ENCODE measurements at regions not wholly inside any gene's neighbourhood (a gene's known extent, or its start where the extent isn't known, plus 50 kb on each side); places are given as distances from the start of the nearest gene placed in this dataset.

- dilution Hi-C loops (cut with MboI; ENCODE audit: extremely low pct_ligation_motif_present, low sequenced_read_pairs) = no loop called here
- no peaks in the 10 kb centered on the region for H3K9me1 ChIP-seq (replicated peaks; ENCODE audit: control insufficient read depth, extremely low read depth, insufficient read depth, low read length)
- no peak overlapping the region for H2AFZ ChIP-seq (ENCODE audit: low read depth, low read length)
- no peaks in the 10 kb centered on the region for H3K36me3 ChIP-seq (ENCODE audit: control insufficient read depth in 2 of 2, extremely low read depth in 1 of 2, insufficient read depth in 2 of 2, low read length in 2 of 2)
- no peaks in the 10 kb centered on the region for H3K4me1 ChIP-seq (ENCODE audit: control insufficient read depth, extremely low read depth, insufficient read depth, low read length)
- FAIRE-seq (no peak), DNase-seq (ENCODE audit: low read depth, low spot score) (no peak)
- no peak for TF ChIP-seq MAX (IDR thresholded peaks at IDR 0.05; ENCODE audit: insufficient read depth, insufficient read length)
- POLR2A ChIA-PET = no interaction called here
- H3K4me3 ChIP-seq (replicated peaks in 1 of 3; ENCODE audit: insufficient read depth in 1 of 3, low read depth in 1 of 3, low read length in 3 of 3) = no peak overlapping the region
- BruUV-seq (replicated peaks) = no TSS peak
- H3K27ac ChIP-seq (ENCODE audit: insufficient read depth, low read depth, low read length) = no peak overlapping the region
- H3K4me2 ChIP-seq (ENCODE audit: insufficient read depth, low read length) = no peak overlapping the region
- no peaks in the 10 kb centered on the region for H3K9me3 ChIP-seq (replicated peaks; ENCODE audit: control insufficient read depth, insufficient read depth, low read length)
- no peak overlapping the region for H3K9ac ChIP-seq (replicated peaks; ENCODE audit: extremely low read depth, insufficient read depth, low read length)
- H3K27me3 ChIP-seq (ENCODE audit: control insufficient read depth in 2 of 2, insufficient read depth in 2 of 2, low read length in 2 of 2) = no peaks in the 10 kb centered on the region
- CTCF ChIA-PET = no interaction called here
- no peaks in the 10 kb centered on the region for H3K79me2 ChIP-seq (ENCODE audit: control insufficient read depth, insufficient read depth, low read length)
- intact Hi-C loops (cut with micrococcal nuclease) = loop anchor here (10.0 kb wide), 1 partner anchor 192 kb away; no protein-coding TSS in a partner anchor
- H4K20me1 ChIP-seq (replicated peaks; ENCODE audit: control insufficient read depth, extremely low read depth, insufficient read depth, low read length) = no peaks in the 10 kb centered on the region
These were observed 358.0 kb upstream of the PCSK5 start for GRCh38 chr9:75532233-75533050.

- Histone ChIP-seq H3K36me3 (ENCODE audit: control insufficient read depth in 2 of 2, extremely low read depth in 1 of 2, insufficient read depth in 2 of 2, low read length in 2 of 2) (no peaks in the 10 kb centered on the region), H3K9ac (replicated peaks; ENCODE audit: extremely low read depth, insufficient read depth, low read length) (no peak overlapping the region), H4K20me1 (replicated peaks; ENCODE audit: control insufficient read depth, extremely low read depth, insufficient read depth, low read length) (no peaks in the 10 kb centered on the region), H3K4me2 (ENCODE audit: insufficient read depth, low read length) (no peak overlapping the region), H3K27me3 (ENCODE audit: control insufficient read depth in 2 of 2, insufficient read depth in 2 of 2, low read length in 2 of 2) (no peaks in the 10 kb centered on the region), H3K27ac (ENCODE audit: insufficient read depth, low read depth, low read length) (no peak overlapping the region), H3K9me1 (replicated peaks; ENCODE audit: control insufficient read depth, extremely low read depth, insufficient read depth, low read length) (no peaks in the 10 kb centered on the region), H3K9me3 (replicated peaks; ENCODE audit: control insufficient read depth, insufficient read depth, low read length) (no peaks in the 10 kb centered on the region), H3K4me3 (replicated peaks in 1 of 3; ENCODE audit: insufficient read depth in 1 of 3, low read depth in 1 of 3, low read length in 3 of 3) (no peak overlapping the region), H2AFZ (ENCODE audit: low read depth, low read length) (no peak overlapping the region), H3K4me1 (ENCODE audit: control insufficient read depth, extremely low read depth, insufficient read depth, low read length) (no peaks in the 10 kb centered on the region), H3K79me2 (ENCODE audit: control insufficient read depth, insufficient read depth, low read length) (no peaks in the 10 kb centered on the region)
- TF ChIP-seq MAX (IDR thresholded peaks at IDR 0.05; ENCODE audit: insufficient read depth, insufficient read length) = no peak
- TF ChIP-seq MYC (IDR thresholded peaks at IDR 0.05; ENCODE audit: low read depth, low read length) = no peak
- no peak for TF ChIP-seq FOS (IDR thresholded peaks at IDR 0.05; ENCODE audit: borderline replicate concordance, insufficient read depth, low read length)
- no peak for TF ChIP-seq JUN (IDR thresholded peaks at IDR 0.05; ENCODE audit: borderline replicate concordance, insufficient read depth, insufficient read length, low read depth)
- no peak for TF ChIP-seq POLR2AphosphoS5 (IDR thresholded peaks at IDR 0.05; ENCODE audit: insufficient read depth, low read depth, low read length)
- TF ChIP-seq GATA2 (IDR thresholded peaks at IDR 0.05; ENCODE audit: insufficient read depth, insufficient read length, low read depth, low read length) = no peak
- TF ChIP-seq POLR2A (IDR thresholded peaks at IDR 0.05; ENCODE audit: low read depth, low read length) = no peak
- no peak for TF ChIP-seq CTCF (IDR thresholded peaks at IDR 0.05; ENCODE audit: extremely low read depth in 1 of 2, insufficient read depth in 1 of 2, low read depth in 1 of 2, low read length in 2 of 2)
- no peak for TF ChIP-seq EZH2 (IDR thresholded peaks at IDR 0.05; ENCODE audit: borderline replicate concordance, low read depth, low read length, severe bottlenecking)
- FAIRE-seq (no peak), DNase-seq (ENCODE audit: low read depth, low spot score) (no peak)
- POLR2A ChIA-PET = no interaction called here
- CTCF ChIA-PET = no interaction called here
- intact Hi-C loops (cut with micrococcal nuclease) = loop anchor here (10.0 kb wide), 1 partner anchor 185 kb away; no protein-coding TSS in a partner anchor
- BruUV-seq (replicated peaks) = no TSS peak
- dilution Hi-C loops (cut with MboI; ENCODE audit: extremely low pct_ligation_motif_present, low sequenced_read_pairs) = no loop called here
These were observed 350.9 kb upstream of the PCSK5 start for GRCh38 chr9:75539523-75539922.
